ENCODE measurements at regions not wholly inside any gene's neighbourhood (a gene's known extent, or its start where the extent isn't known, plus 50 kb on each side); places are given as distances from the start of the nearest gene placed in this dataset.

DNA sequence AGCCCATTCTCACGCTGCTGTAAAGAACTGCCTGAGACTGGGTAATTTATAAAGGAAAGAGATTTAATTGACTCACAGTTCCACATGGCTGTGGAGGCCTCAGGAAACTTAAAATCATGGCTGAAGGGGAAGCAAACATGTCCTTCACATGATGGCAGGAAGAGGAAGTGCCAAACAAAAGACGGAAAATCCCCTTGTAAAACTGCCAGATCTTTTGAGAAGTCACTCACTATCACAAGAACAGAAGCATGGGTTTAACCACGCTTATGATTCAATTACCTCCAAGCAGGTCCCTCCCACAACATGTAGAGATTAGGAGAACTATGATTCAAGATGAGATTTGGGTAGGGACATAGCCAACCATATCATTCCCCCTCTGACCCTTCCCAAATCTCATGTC, 335.5 kb downstream of the IL15 start:
- Histone ChIP-seq H3K27ac (ENCODE audit: low read length) (no peak overlapping the region), H3K4me1 (ENCODE audit: control insufficient read depth, insufficient read depth, low read length) (no peaks in the 10 kb centered on the region), H3K36me3 (ENCODE audit: control insufficient read depth, insufficient read depth, low read length) (no peaks in the 10 kb centered on the region), H3K4me3 (ENCODE audit: low read length) (no peak overlapping the region), H3K27me3 (ENCODE audit: control insufficient read depth, insufficient read depth, low read length) (no peaks in the 10 kb centered on the region), H3K9me3 (replicated peaks; ENCODE audit: control insufficient read depth, low read depth, low read length) (peaks cover 8% of the 10 kb centered on the region)
- no peak for DNase-seq
- no CpG with 5 or more reads among the region's 3 CpGs for WGBS (ENCODE audit: insufficient coverage)

DNA sequence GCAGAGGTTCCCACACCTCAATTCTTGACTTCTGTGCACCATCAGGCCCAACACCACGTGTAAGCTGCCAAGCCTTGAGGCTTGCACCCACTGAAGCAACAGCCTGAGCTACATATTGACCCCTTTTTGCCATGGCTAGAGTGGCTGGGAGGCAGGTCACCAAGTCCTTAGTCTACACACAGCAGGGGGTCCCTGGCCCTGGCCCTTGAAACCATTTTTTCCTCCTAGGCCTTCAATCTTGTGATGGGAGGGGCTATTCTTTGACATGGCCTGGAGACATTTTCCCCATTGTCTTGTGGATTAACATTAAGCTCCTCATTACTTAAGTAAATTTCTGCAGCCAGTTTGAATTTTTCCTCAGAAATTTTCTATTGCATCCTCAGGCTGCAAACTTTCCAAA, 336.6 kb downstream of the IL15 start:
- no peak overlapping the region for H3K27ac ChIP-seq (ENCODE audit: low read length)
- H3K9me3 ChIP-seq (replicated peaks; ENCODE audit: control insufficient read depth, low read depth, low read length) = peaks cover 8% of the 10 kb centered on the region
- no peaks in the 10 kb centered on the region for H3K4me1 ChIP-seq (ENCODE audit: control insufficient read depth, insufficient read depth, low read length)
- H3K4me3 ChIP-seq (ENCODE audit: low read length) = no peak overlapping the region
- 63% methylated on average over 1 of the region's 1 CpG for WGBS (ENCODE audit: insufficient coverage)
- no peak for DNase-seq
- H3K27me3 ChIP-seq (ENCODE audit: control insufficient read depth, insufficient read depth, low read length) = no peaks in the 10 kb centered on the region
- H3K36me3 ChIP-seq (ENCODE audit: control insufficient read depth, insufficient read depth, low read length) = no peaks in the 10 kb centered on the region
